ENCODE measurements at regions not wholly inside any gene's neighbourhood (a gene's known extent, or its start where the extent isn't known, plus 50 kb on each side); places are given as distances from the start of the nearest gene placed in this dataset.

GRCh38 chr2:22683914-22684313 is 701.1 kb upstream of the KLHL29 start:
- TF ChIP-seq CTCF (IDR thresholded peaks at IDR 0.05; ENCODE audit: insufficient read depth, low read length, poor library complexity, severe bottlenecking): no peak
- TF ChIP-seq EZH2phosphoT487 (conservative IDR thresholded peaks at IDR 0.05; ENCODE audit: low read length): no peak
- Histone ChIP-seq H3K4me2 (ENCODE audit: low read depth, low read length, poor library complexity, severe bottlenecking) (no peak overlapping the region), H4K20me1 (ENCODE audit: low read depth, low read length) (no peaks in the 10 kb centered on the region), H2AFZ (ENCODE audit: low read depth, low read length, severe bottlenecking) (no peak overlapping the region), H3K9me3 (ENCODE audit: insufficient read depth, low read length) (no peaks in the 10 kb centered on the region), H3K27me3 (ENCODE audit: low read length) (no peaks in the 10 kb centered on the region), H3K4me3 (ENCODE audit: insufficient read depth, low read length, poor library complexity, severe bottlenecking) (no peak overlapping the region), H3K79me2 (ENCODE audit: insufficient read depth, low read length) (no peaks in the 10 kb centered on the region), H3K9ac (ENCODE audit: low read length) (no peak overlapping the region), H3K27ac (ENCODE audit: low read depth, low read length) (no peak overlapping the region), H3K9me2 (replicated peaks; ENCODE audit: insufficient read depth, low read length) (no peaks in the 10 kb centered on the region), H3K36me3 (ENCODE audit: low read length) (no peaks in the 10 kb centered on the region), H3F3A (ENCODE audit: insufficient read depth) (no peaks in the 10 kb centered on the region)

GRCh38 chr2:22690096-22690495 is 694.9 kb upstream of the KLHL29 start:
- no peak overlapping the region for H3K4me3 ChIP-seq (ENCODE audit: insufficient read depth, low read length, poor library complexity, severe bottlenecking)
- no peak overlapping the region for H3K4me2 ChIP-seq (ENCODE audit: low read depth, low read length, poor library complexity, severe bottlenecking)

GRCh38 chr2:22691666-22692065 is 693.3 kb upstream of the KLHL29 start:
- no peak overlapping the region for H2AFZ ChIP-seq (ENCODE audit: low read depth, low read length, severe bottlenecking)
- no peak overlapping the region for H3K4me2 ChIP-seq (ENCODE audit: low read depth, low read length, poor library complexity, severe bottlenecking)
- H3K27ac ChIP-seq (ENCODE audit: low read depth, low read length): no peak overlapping the region

More at GRCh38 chr2:22690096-22690495, 694.9 kb upstream of the KLHL29 start:
- no peak overlapping the region for H3K9ac ChIP-seq (ENCODE audit: low read length)
- H3K27me3 ChIP-seq (ENCODE audit: low read length): no peaks in the 10 kb centered on the region
- no peaks in the 10 kb centered on the region for H3K9me2 ChIP-seq (replicated peaks; ENCODE audit: insufficient read depth, low read length)
- H2AFZ ChIP-seq (ENCODE audit: low read depth, low read length, severe bottlenecking): no peak overlapping the region
- no peaks in the 10 kb centered on the region for H3K36me3 ChIP-seq (ENCODE audit: low read length)
- H4K20me1 ChIP-seq (ENCODE audit: low read depth, low read length): no peaks in the 10 kb centered on the region
- H3K79me2 ChIP-seq (ENCODE audit: insufficient read depth, low read length): no peaks in the 10 kb centered on the region
- H3F3A ChIP-seq (ENCODE audit: insufficient read depth): no peaks in the 10 kb centered on the region
- no peak for TF ChIP-seq EZH2phosphoT487 (conservative IDR thresholded peaks at IDR 0.05; ENCODE audit: low read length)
- no peak for TF ChIP-seq CTCF (IDR thresholded peaks at IDR 0.05; ENCODE audit: insufficient read depth, low read length, poor library complexity, severe bottlenecking)
- no peak overlapping the region for H3K27ac ChIP-seq (ENCODE audit: low read depth, low read length)
- H3K9me3 ChIP-seq (ENCODE audit: insufficient read depth, low read length): no peaks in the 10 kb centered on the region

More at GRCh38 chr2:22691666-22692065, 693.3 kb upstream of the KLHL29 start:
- Histone ChIP-seq H3K9me2 (replicated peaks; ENCODE audit: insufficient read depth, low read length) (no peaks in the 10 kb centered on the region), H3K79me2 (ENCODE audit: insufficient read depth, low read length) (no peaks in the 10 kb centered on the region), H3K4me3 (ENCODE audit: insufficient read depth, low read length, poor library complexity, severe bottlenecking) (no peak overlapping the region), H3K27me3 (ENCODE audit: low read length) (no peaks in the 10 kb centered on the region), H3F3A (ENCODE audit: insufficient read depth) (no peaks in the 10 kb centered on the region), H3K36me3 (ENCODE audit: low read length) (no peaks in the 10 kb centered on the region), H3K9ac (ENCODE audit: low read length) (no peak overlapping the region), H3K9me3 (ENCODE audit: insufficient read depth, low read length) (no peaks in the 10 kb centered on the region), H4K20me1 (ENCODE audit: low read depth, low read length) (no peaks in the 10 kb centered on the region)
- TF ChIP-seq EZH2phosphoT487 (conservative IDR thresholded peaks at IDR 0.05; ENCODE audit: low read length) (no peak), CTCF (IDR thresholded peaks at IDR 0.05; ENCODE audit: insufficient read depth, low read length, poor library complexity, severe bottlenecking) (no peak)
